Body of pancreas (tissue), 4 donors: ENCODE measurements at regions not wholly inside any gene's neighbourhood (a gene's known extent, or its start where the extent isn't known, plus 50 kb on each side); places are given as distances from the start of the nearest gene placed in this dataset.

Source experiments
- CTCF ChIP-seq, 7 experiments: fragments of 450-650 bp in 4 of 7; fragments of 200-600 bp in 3 of 7; sonication (generic) in 3 of 7; IDR thresholded peaks; one replicate each; pipeline ENCODE4 v1.5.1; 2016 to 2019; ENCODE audit warnings: antibody characterized with exemption in 7 of 7
- POLR2A ChIP-seq, 3 donors: fragments of 450-650 bp; IDR thresholded peaks; one replicate each; pipeline ENCODE4 v1.6.1; 2016; ENCODE audit warnings: antibody characterized with exemption in 3 of 3, mild to moderate bottlenecking in 2 of 3

GRCh38 chr18:39190508-39190907 lies 1624.9 kb upstream of the CELF4 start:
- TF ChIP-seq CTCF (IDR thresholded peaks at IDR 0.05): no peak
- no peak for TF ChIP-seq POLR2A (IDR thresholded peaks at IDR 0.05)
